AG04450 (cell line): ENCODE measurements at regions not wholly inside any gene's neighbourhood (a gene's known extent, or its start where the extent isn't known, plus 50 kb on each side); places are given as distances from the start of the nearest gene placed in this dataset.
"Not testable (repeated sequence)": the region's sequence is repeated elsewhere in the genome, so short reads cannot be mapped to it uniquely, and the experiment has no call there.

Source experiments
- CTCF ChIA-PET: fragments of 300-600, 350-600 bp; formaldehyde crosslinking; extraction: SDS; loops from one replicate; lab custom pipeline; 2022; ENCODE audit warnings: antibody characterized with exemption, inconsistent platforms; lab: Charles Lee
- POLR2A ChIA-PET: fragments of 350-600 bp; formaldehyde crosslinking; extraction: SDS; loops from one replicate; lab custom pipeline; 2021; ENCODE audit warnings: antibody characterized with exemption, inconsistent platforms; lab: Yijun Ruan, JAX
- DNase-seq: peaks from one replicate; pipeline ENCODE4 v3.0.0-alpha.2; 2011; ENCODE audit warnings: low read depth, low spot score
- H3K27ac ChIP-seq: one replicate; pipeline ENCODE4 v1.5.1; 2012; ENCODE audit warnings: low read depth, low read length, control low read depth
- H3K27me3 ChIP-seq: one replicate; pipeline ENCODE4 v1.6.0; 2012; ENCODE audit warnings: low read length; ENCODE audit not compliant: control insufficient read depth, insufficient read depth
- H3K4me3 ChIP-seq: 2 replicates; pipeline ENCODE4 v1.5.1; 2011; ENCODE audit warnings: mild to moderate bottlenecking, low read depth, low read length, control low read depth
- H3K9me3 ChIP-seq: 2 replicates; pipeline ENCODE4 v1.5.1; 2012; ENCODE audit warnings: low read length; ENCODE audit not compliant: control insufficient read depth, insufficient read depth
- CTCF ChIP-seq: IDR thresholded peaks from 2 replicates; pipeline ENCODE4 v1.5.1; 2011; ENCODE audit warnings: low read depth, low read length, control low read depth, inconsistent platforms

- H3K4me3 ChIP-seq: no peak overlapping the region
- POLR2A ChIA-PET: no interaction called here
- no peaks in the 10 kb centered on the region for H3K27me3 ChIP-seq
- CTCF ChIA-PET: no interaction called here
- TF ChIP-seq CTCF: no peak
- DNase-seq: no peak
- H3K9me3 ChIP-seq: no peaks in the 10 kb centered on the region
- no peak overlapping the region for H3K27ac ChIP-seq
These were observed 422.0 kb upstream of the FRG2C start for GRCh38 chr3:75242012-75242735.

- no peak for DNase-seq
- no peaks in the 10 kb centered on the region for H3K9me3 ChIP-seq
- H3K27me3 ChIP-seq: no peaks in the 10 kb centered on the region
- no peak for TF ChIP-seq CTCF
- no peak overlapping the region for H3K27ac ChIP-seq
- ChIA-PET CTCF (interaction anchor here (0.6 kb wide), 1 partner anchor 341 kb away, joined by 3 read pairs; no protein-coding TSS in a partner anchor), POLR2A (no interaction called here)
- H3K4me3 ChIP-seq: no peak overlapping the region
These were observed 415.2 kb upstream of the FRG2C start for GRCh38 chr3:75248974-75249373.

- H3K27me3 ChIP-seq: no peaks in the 10 kb centered on the region
- CTCF ChIA-PET: interaction anchor here (0.7 to 2.2 kb wide), 3 partner anchors 11 to 39 kb away, joined by 4 to 6 read pairs (median 5); no protein-coding TSS in a partner anchor
These were observed 409.4 kb upstream of the FRG2C start for GRCh38 chr3:75254685-75255084.

GRCh38 chr3:75258825-75259683, 405.1 kb upstream of the FRG2C start:
- H3K4me3 ChIP-seq, H3K9me3 ChIP-seq, H3K27me3 ChIP-seq, H3K27ac ChIP-seq, POLR2A ChIA-PET, DNase-seq: not testable (repeated sequence)
- CTCF ChIA-PET: interaction anchor here (0.8 to 1.4 kb wide), 4 partner anchors 163 to 384 kb away, joined by 3 to 12 read pairs (median 4); no protein-coding TSS in a partner anchor
- peak; percentile 49 for TF ChIP-seq CTCF

More at GRCh38 chr3:75254685-75255084, 409.4 kb upstream of the FRG2C start:
- POLR2A ChIA-PET: no interaction called here
- DNase-seq: no peak
- Histone ChIP-seq H3K9me3 (no peaks in the 10 kb centered on the region), H3K27ac (no peak overlapping the region), H3K4me3 (no peak overlapping the region)
- TF ChIP-seq CTCF: no peak

GRCh38 chr3:75260975-75261374, 403.2 kb upstream of the FRG2C start:
- H3K27me3 ChIP-seq, H3K4me3 ChIP-seq, H3K27ac ChIP-seq, H3K9me3 ChIP-seq, DNase-seq, CTCF ChIA-PET, POLR2A ChIA-PET: not testable (repeated sequence)
